ENCODE measurements at regions not wholly inside any gene's neighbourhood (a gene's known extent, or its start where the extent isn't known, plus 50 kb on each side); places are given as distances from the start of the nearest gene placed in this dataset.

- TF ChIP-seq, protein P1, sequence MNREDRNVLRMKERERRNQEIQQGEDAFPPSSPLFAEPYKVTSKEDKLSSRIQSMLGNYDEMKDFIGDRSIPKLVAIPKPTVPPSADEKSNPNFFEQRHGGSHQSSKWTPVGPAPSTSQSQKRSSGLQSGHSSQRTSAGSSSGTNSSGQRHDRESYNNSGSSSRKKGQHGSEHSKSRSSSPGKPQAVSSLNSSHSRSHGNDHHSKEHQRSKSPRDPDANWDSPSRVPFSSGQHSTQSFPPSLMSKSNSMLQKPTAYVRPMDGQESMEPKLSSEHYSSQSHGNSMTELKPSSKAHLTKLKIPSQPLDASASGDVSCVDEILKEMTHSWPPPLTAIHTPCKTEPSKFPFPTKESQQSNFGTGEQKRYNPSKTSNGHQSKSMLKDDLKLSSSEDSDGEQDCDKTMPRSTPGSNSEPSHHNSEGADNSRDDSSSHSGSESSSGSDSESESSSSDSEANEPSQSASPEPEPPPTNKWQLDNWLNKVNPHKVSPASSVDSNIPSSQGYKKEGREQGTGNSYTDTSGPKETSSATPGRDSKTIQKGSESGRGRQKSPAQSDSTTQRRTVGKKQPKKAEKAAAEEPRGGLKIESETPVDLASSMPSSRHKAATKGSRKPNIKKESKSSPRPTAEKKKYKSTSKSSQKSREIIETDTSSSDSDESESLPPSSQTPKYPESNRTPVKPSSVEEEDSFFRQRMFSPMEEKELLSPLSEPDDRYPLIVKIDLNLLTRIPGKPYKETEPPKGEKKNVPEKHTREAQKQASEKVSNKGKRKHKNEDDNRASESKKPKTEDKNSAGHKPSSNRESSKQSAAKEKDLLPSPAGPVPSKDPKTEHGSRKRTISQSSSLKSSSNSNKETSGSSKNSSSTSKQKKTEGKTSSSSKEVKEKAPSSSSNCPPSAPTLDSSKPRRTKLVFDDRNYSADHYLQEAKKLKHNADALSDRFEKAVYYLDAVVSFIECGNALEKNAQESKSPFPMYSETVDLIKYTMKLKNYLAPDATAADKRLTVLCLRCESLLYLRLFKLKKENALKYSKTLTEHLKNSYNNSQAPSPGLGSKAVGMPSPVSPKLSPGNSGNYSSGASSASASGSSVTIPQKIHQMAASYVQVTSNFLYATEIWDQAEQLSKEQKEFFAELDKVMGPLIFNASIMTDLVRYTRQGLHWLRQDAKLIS (CRISPR knock-in tag; IDR thresholded peaks at IDR 0.05), result no peak
- TF ChIP-seq CAMTA2 (CRISPR knock-in tag; conservative IDR thresholded peaks at IDR 0.05) (no peak), SRF (CRISPR knock-in tag; IDR thresholded peaks at IDR 0.05) (no peak), TEAD4 (IDR thresholded peaks at IDR 0.05; ENCODE audit: low read length) (peak; percentile 55; the same call in 1 of the 2 replicates), TEAD4 (CRISPR knock-in tag; IDR thresholded peaks at IDR 0.05; ENCODE audit: borderline replicate concordance) (no peak), EP300 (IDR thresholded peaks at IDR 0.05; ENCODE audit: low read length) (peak; percentile 18; the same call in 1 of the 2 replicates), ZNF431 (CRISPR knock-in tag; IDR thresholded peaks at IDR 0.05) (no peak), CEBPG (CRISPR knock-in tag; IDR thresholded peaks at IDR 0.05) (0 out of 2 replicates have a peak, but pooled peaks have one; percentile 27), CEBPG (tag; conservative IDR thresholded peaks at IDR 0.05 in 1 of 2, IDR thresholded peaks at IDR 0.05 in 1 of 2) (peak in 1 of 2 experiments; percentile 86; a peak in 2 of 4 replicates), ARID1B (IDR thresholded peaks at IDR 0.05) (0 out of 2 replicates have a peak, but pooled peaks have one; percentile 14), ZNF507 (tag; conservative IDR thresholded peaks at IDR 0.05) (no peak), ATF3 (IDR thresholded peaks at IDR 0.05) (peak; percentile 48; the same call in 1 of the 2 replicates), ATF3 (CRISPR knock-in tag; conservative IDR thresholded peaks at IDR 0.05) (no peak), NFYB (IDR thresholded peaks at IDR 0.05; ENCODE audit: extremely low read depth, insufficient read length) (no peak), MIER1 (IDR thresholded peaks at IDR 0.05; ENCODE audit: low read depth) (no peak), CBFA2T3 (IDR thresholded peaks at IDR 0.05) (peak; percentile 30; the same call in 1 of the 2 replicates), RREB1 (CRISPR knock-in tag; IDR thresholded peaks at IDR 0.05) (no peak), ZNF232 (CRISPR knock-in tag; IDR thresholded peaks at IDR 0.05) (no peak)
- TF ChIP-seq, protein P2, sequence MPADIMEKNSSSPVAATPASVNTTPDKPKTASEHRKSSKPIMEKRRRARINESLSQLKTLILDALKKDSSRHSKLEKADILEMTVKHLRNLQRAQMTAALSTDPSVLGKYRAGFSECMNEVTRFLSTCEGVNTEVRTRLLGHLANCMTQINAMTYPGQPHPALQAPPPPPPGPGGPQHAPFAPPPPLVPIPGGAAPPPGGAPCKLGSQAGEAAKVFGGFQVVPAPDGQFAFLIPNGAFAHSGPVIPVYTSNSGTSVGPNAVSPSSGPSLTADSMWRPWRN (IDR thresholded peaks at IDR 0.05; ENCODE audit: low read depth), result peak; percentile 81
Measured at GRCh38 chr12:107632246-107632645, 53.4 kb upstream of the PWP1 start (continued).
